CD8-positive, alpha-beta memory T cell (primary cell): ENCODE measurements at regions not wholly inside any gene's neighbourhood (a gene's known extent, or its start where the extent isn't known, plus 50 kb on each side); places are given as distances from the start of the nearest gene placed in this dataset.

Experiments
- CTCF ChIA-PET: fragments of 350-600 bp; sonication (Branson Sonifier 250); formaldehyde crosslinking; loops from one replicate; lab custom pipeline; 2021; ENCODE audit warnings: antibody characterized with exemption; lab: Charles Lee
- POLR2A ChIA-PET: fragments of 350-600 bp; sonication (Branson Sonifier 250); formaldehyde crosslinking; loops from one replicate; lab custom pipeline; 2021; ENCODE audit warnings: antibody characterized with exemption; lab: Charles Lee
- DNase-seq, 5 donors: peaks; one replicate each; pipeline versions ENCODE4 v3.0.0 to v3.0.0-alpha.2; 2020 to 2022; ENCODE audit warnings: mixed read lengths in 1 of 5
- H3K27ac ChIP-seq: one replicate; pipeline ENCODE4 v1.7.0; 2013; ENCODE audit warnings: low read depth, mild to moderate bottlenecking, low read length, moderate library complexity
- H3K27me3 ChIP-seq: 2 replicates; pipeline ENCODE4 v1.7.0; 2013; ENCODE audit warnings: low read length, mild to moderate bottlenecking; ENCODE audit not compliant: insufficient read depth, poor library complexity, severe bottlenecking
- H3K36me3 ChIP-seq: 2 replicates; pipeline ENCODE4 v1.7.0; 2013; ENCODE audit warnings: mild to moderate bottlenecking, low read length, moderate library complexity; ENCODE audit not compliant: insufficient read depth
- H3K4me1 ChIP-seq: 2 replicates; pipeline ENCODE4 v1.7.0; 2013; ENCODE audit warnings: mild to moderate bottlenecking, low read length, moderate library complexity; ENCODE audit not compliant: insufficient read depth
- H3K4me3 ChIP-seq: 2 replicates; pipeline ENCODE4 v1.7.0; 2013; ENCODE audit warnings: mild to moderate bottlenecking, low read length
- H3K9me3 ChIP-seq: 2 replicates; pipeline ENCODE4 v1.7.0; 2013; ENCODE audit warnings: mild to moderate bottlenecking, low read length
- H3K27ac Mint-ChIP-seq, 8 donors: one replicate each; pipeline ENCODE4 v1.8.0; 2020 to 2021; ENCODE audit warnings: mixed read lengths in 8 of 8, mild to moderate bottlenecking in 6 of 8, inconsistent platforms in 3 of 8, moderate library complexity in 3 of 8
- H3K27me3 Mint-ChIP-seq, 2 donors: one replicate each; pipeline ENCODE4 v1.8.0; 2020 to 2021; ENCODE audit warnings: mixed read lengths in 2 of 2, mild to moderate bottlenecking in 1 of 2, moderate library complexity in 1 of 2
- H3K36me3 Mint-ChIP-seq, 3 donors: one replicate each; pipeline ENCODE4 v1.8.0; 2020 to 2021; ENCODE audit warnings: mixed read lengths in 3 of 3, inconsistent platforms in 1 of 3, mild to moderate bottlenecking in 1 of 3
- H3K4me1 Mint-ChIP-seq, 3 donors: one replicate each; pipeline ENCODE4 v1.8.0; 2020 to 2021; ENCODE audit warnings: mixed read lengths in 3 of 3, inconsistent platforms in 1 of 3, mild to moderate bottlenecking in 1 of 3
- H3K4me3 Mint-ChIP-seq, 7 donors: one replicate each; pipeline ENCODE4 v1.8.0; 2020 to 2021; ENCODE audit warnings: mixed read lengths in 7 of 7, mild to moderate bottlenecking in 6 of 7, moderate library complexity in 4 of 7, inconsistent platforms in 2 of 7
- H3K9me3 Mint-ChIP-seq, 5 donors: one replicate each; pipeline ENCODE4 v1.8.0; 2020 to 2022; ENCODE audit warnings: mixed read lengths in 5 of 5, mild to moderate bottlenecking in 3 of 5, moderate library complexity in 2 of 5, inconsistent platforms in 1 of 5

DNA sequence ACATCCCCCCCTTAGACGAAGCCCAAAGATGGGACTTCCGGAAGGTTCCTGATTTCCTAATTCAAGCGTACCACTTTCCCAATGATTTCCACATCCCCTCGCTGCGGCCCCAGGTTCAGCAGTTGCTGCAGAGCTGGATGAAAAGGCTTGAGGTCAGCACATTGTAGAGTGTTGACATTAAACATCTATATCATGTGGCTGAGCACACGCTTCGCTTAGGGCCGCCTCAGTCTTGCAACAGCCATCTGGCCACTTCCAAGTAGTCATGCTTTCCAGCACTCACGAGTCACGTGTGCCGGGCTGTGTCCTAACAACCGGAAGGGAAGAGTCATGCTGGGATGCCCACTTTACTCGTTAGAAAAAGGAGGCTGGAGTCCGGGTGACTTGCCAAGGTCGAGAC is 340.6 kb upstream of the IRX4 start:
- H3K27me3 ChIP-seq: no peaks in the 10 kb centered on the region
- CTCF ChIA-PET: no interaction called here
- H3K4me3 ChIP-seq: no peak overlapping the region
- POLR2A ChIA-PET: no interaction called here
- no peaks in the 10 kb centered on the region for H3K36me3 ChIP-seq
- no peak overlapping the region for H3K27ac ChIP-seq
- H3K4me1 ChIP-seq: no peaks in the 10 kb centered on the region
- Mint-ChIP-seq H3K4me3 (no peak overlapping the region), H3K9me3 (peaks cover 0 to 2% (median 0%) of the 10 kb centered on the region in 5 donors), H3K27ac (no peak overlapping the region), H3K4me1 (no peaks in the 10 kb centered on the region), H3K27me3 (peaks cover 0 to 3% of the 10 kb centered on the region in 2 donors), H3K36me3 (no peaks in the 10 kb centered on the region)
- no peaks in the 10 kb centered on the region for H3K9me3 ChIP-seq
- no peak for DNase-seq

DNA sequence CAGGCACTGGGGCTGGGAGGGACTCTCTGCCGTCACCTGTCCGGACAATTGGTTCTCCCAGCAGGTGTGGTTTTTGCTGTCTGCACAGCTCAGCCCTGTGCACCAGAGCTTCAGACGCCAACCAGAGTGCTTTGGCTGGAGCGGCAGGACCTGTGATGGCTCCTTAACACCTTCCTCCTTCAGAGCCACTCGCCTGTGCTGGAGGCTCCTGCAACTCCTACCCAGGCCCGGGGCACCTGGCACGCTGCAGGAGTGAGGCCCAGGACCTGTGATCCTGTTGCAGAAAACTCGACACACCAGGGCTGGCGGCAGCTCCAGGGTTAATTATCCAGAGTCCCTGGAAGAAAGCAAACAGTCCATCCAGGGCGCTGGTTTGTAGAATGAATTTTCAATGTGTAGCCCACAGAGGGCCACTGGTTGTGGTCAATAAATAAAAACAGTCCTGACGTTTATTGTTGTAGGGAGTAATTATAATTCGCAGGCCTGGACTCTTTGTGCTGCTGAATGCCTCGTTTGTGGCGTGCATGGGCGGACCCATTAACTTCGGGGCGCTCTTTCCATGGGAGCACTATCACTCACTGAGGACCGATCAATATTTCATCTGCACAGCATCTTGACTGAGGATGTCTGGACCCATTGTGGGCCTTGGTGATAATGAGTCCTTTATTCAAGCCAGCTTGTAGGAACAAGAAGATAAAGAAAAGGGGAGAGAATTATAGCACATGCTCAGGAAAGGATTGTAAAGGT is 339.7 kb upstream of the IRX4 start:
- H3K36me3 Mint-ChIP-seq: no peaks in the 10 kb centered on the region

GRCh38 chr5:2221450-2221849 is 338.7 kb upstream of the IRX4 start:
- POLR2A ChIA-PET: no interaction called here
- H3K4me1 Mint-ChIP-seq: no peaks in the 10 kb centered on the region
- no peak overlapping the region for H3K4me3 Mint-ChIP-seq
- DNase-seq: no peak
- no peaks in the 10 kb centered on the region for H3K9me3 ChIP-seq
- no peaks in the 10 kb centered on the region for H3K36me3 Mint-ChIP-seq
- no peak overlapping the region for H3K4me3 ChIP-seq
- H3K36me3 ChIP-seq: no peaks in the 10 kb centered on the region
- peaks cover 0 to 3% of the 10 kb centered on the region in 2 donors for H3K27me3 Mint-ChIP-seq
- H3K4me1 ChIP-seq: no peaks in the 10 kb centered on the region
- H3K27ac Mint-ChIP-seq: peak overlapping the region in 1 of 8 donors; percentile 3
- no peaks in the 10 kb centered on the region for H3K27me3 ChIP-seq
- H3K9me3 Mint-ChIP-seq: peaks cover 0 to 2% (median 0%) of the 10 kb centered on the region in 5 donors
- CTCF ChIA-PET: no interaction called here
- H3K27ac ChIP-seq: no peak overlapping the region

More for the DNA sequence above, 339.7 kb upstream of the IRX4 start:
- H3K36me3 ChIP-seq: no peaks in the 10 kb centered on the region
- POLR2A ChIA-PET: no interaction called here
- CTCF ChIA-PET: no interaction called here
- Mint-ChIP-seq H3K4me3 (no peak overlapping the region), H3K9me3 (peaks cover 0 to 2% (median 0%) of the 10 kb centered on the region in 5 donors), H3K4me1 (no peaks in the 10 kb centered on the region), H3K27ac (peak overlapping the region in 1 of 8 donors; percentile 34), H3K27me3 (peaks cover 0 to 3% of the 10 kb centered on the region in 2 donors)
- no peaks in the 10 kb centered on the region for H3K9me3 ChIP-seq
- H3K4me3 ChIP-seq: no peak overlapping the region
- no peaks in the 10 kb centered on the region for H3K4me1 ChIP-seq
- no peak for DNase-seq
- no peaks in the 10 kb centered on the region for H3K27me3 ChIP-seq
- no peak overlapping the region for H3K27ac ChIP-seq

DNA sequence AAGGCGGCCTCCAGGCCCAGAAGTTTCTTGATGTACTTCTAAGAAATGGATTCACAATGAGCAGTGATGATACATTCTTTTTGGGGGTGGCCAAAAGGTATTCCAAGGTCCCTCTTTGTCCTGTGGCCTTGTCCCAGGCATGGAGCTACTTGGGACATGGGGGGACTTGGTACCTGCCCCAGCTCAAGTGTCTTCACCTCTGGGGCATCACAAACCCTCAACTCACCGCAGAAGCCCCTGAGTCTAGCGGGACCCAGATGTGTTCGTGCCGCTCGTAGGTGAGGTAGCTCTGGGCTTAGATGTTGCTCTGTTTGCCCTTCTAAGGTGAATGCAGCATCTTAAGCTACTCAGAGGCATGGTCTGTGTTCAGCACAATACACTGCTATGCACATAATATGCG is 338.0 kb upstream of the IRX4 start:
- Mint-ChIP-seq H3K36me3 (no peaks in the 10 kb centered on the region), H3K4me3 (no peak overlapping the region), H3K9me3 (peaks cover 0 to 2% (median 0%) of the 10 kb centered on the region in 5 donors), H3K27ac (no peak overlapping the region), H3K4me1 (no peaks in the 10 kb centered on the region), H3K27me3 (peaks cover 0 to 3% of the 10 kb centered on the region in 2 donors)
- no peaks in the 10 kb centered on the region for H3K36me3 ChIP-seq
- no peaks in the 10 kb centered on the region for H3K4me1 ChIP-seq
- no peaks in the 10 kb centered on the region for H3K27me3 ChIP-seq
- DNase-seq: no peak
- no peak overlapping the region for H3K27ac ChIP-seq
- H3K9me3 ChIP-seq: no peaks in the 10 kb centered on the region
- POLR2A ChIA-PET: no interaction called here
- CTCF ChIA-PET: no interaction called here
- H3K4me3 ChIP-seq: no peak overlapping the region

DNA sequence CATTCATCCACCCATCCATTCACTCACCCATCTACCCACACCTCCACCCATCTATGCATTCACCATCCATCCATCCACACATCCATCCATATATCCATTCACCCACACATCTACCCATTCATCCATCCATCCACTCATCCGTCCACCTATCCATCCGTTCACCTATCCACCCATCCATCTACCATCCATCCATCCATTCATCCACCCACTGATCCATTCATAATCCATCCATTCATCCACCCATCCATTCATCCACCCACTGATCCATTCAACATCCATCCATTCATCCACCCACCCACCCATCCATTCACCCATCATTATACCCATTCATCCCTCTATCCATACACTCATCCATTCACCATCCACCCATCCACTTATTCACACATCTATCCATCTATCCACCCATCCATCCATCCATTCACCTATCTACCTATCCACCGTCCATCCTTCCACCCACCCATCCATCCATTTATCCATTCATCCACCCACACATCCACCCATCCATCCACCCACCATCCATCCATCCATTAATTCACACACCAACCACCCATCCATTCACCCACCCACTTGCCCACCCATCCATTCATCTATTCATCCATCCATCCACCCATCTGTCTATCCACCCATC is 336.5 kb upstream of the IRX4 start:
- no peak overlapping the region for H3K4me3 Mint-ChIP-seq
- no peaks in the 10 kb centered on the region for H3K36me3 Mint-ChIP-seq
- Histone ChIP-seq H3K27me3 (no peaks in the 10 kb centered on the region), H3K36me3 (no peaks in the 10 kb centered on the region), H3K9me3 (no peaks in the 10 kb centered on the region), H3K27ac (no peak overlapping the region), H3K4me3 (no peak overlapping the region), H3K4me1 (no peaks in the 10 kb centered on the region)
- no peaks in the 10 kb centered on the region for H3K4me1 Mint-ChIP-seq
- DNase-seq: no peak
- POLR2A ChIA-PET: no interaction called here
- peaks cover 0 to 3% of the 10 kb centered on the region in 2 donors for H3K27me3 Mint-ChIP-seq
- H3K27ac Mint-ChIP-seq: no peak overlapping the region
- CTCF ChIA-PET: no interaction called here
- H3K9me3 Mint-ChIP-seq: peaks cover 0 to 2% (median 0%) of the 10 kb centered on the region in 5 donors

GRCh38 chr5:2217219-2217618 is 334.5 kb upstream of the IRX4 start:
- H3K4me1 ChIP-seq: no peaks in the 10 kb centered on the region
- no peaks in the 10 kb centered on the region for H3K36me3 Mint-ChIP-seq
- H3K27ac ChIP-seq: no peak overlapping the region
- no peaks in the 10 kb centered on the region for H3K36me3 ChIP-seq
- H3K9me3 Mint-ChIP-seq: no peaks in the 10 kb centered on the region
- no peak overlapping the region for H3K4me3 Mint-ChIP-seq
- POLR2A ChIA-PET: no interaction called here
- CTCF ChIA-PET: no interaction called here
- H3K27me3 Mint-ChIP-seq: peaks cover 0 to 2% of the 10 kb centered on the region in 2 donors
- H3K4me1 Mint-ChIP-seq: no peaks in the 10 kb centered on the region
- no peaks in the 10 kb centered on the region for H3K9me3 ChIP-seq
- DNase-seq: no peak
- no peaks in the 10 kb centered on the region for H3K27me3 ChIP-seq
- H3K4me3 ChIP-seq: no peak overlapping the region
- H3K27ac Mint-ChIP-seq: no peak overlapping the region

DNA sequence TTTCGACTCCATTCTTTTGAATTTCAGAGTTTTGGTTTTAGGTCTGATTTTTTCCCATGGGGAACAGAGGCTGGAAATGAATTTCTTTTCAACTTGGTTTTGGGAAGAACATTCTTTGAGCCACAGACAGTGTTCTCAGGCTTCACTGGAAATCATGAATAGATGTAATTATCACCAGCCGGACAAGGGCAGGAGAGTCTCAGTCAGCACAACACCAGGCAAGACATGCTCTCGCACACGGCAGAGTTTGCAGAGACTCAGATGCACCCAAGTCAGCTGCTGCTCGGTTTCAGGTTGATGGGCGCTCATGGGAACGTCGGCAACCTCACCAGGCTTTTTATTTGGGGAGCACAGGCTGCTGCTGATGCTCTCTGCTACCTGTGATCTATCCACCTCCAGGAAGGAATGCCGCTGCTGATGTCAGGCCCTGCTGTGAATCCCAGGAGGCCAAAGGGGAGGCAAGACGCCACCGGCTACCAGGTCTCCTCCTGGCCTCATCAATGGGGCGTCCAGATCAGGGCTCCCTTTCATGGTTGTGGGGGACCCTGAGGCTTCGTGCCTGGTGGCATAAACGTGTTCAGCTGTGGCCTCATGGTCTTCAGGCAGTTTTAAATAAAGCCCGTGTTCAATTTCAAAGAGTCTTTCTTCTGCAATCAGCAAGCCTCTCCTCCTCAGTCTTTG is 332.3 kb upstream of the IRX4 start:
- Histone ChIP-seq H3K4me3 (no peak overlapping the region), H3K27me3 (no peaks in the 10 kb centered on the region), H3K36me3 (no peaks in the 10 kb centered on the region), H3K4me1 (no peaks in the 10 kb centered on the region), H3K27ac (no peak overlapping the region), H3K9me3 (no peaks in the 10 kb centered on the region)
- Mint-ChIP-seq H3K27me3 (peaks cover 0 to 2% of the 10 kb centered on the region in 2 donors), H3K9me3 (no peaks in the 10 kb centered on the region), H3K36me3 (no peaks in the 10 kb centered on the region), H3K4me3 (no peak overlapping the region), H3K27ac (no peak overlapping the region), H3K4me1 (no peaks in the 10 kb centered on the region)
- CTCF ChIA-PET: no interaction called here
- POLR2A ChIA-PET: no interaction called here
- no peak for DNase-seq

- H3K4me3 Mint-ChIP-seq: no peak overlapping the region
- Histone ChIP-seq H3K27ac (no peak overlapping the region), H3K4me3 (no peak overlapping the region), H3K4me1 (no peaks in the 10 kb centered on the region), H3K27me3 (no peaks in the 10 kb centered on the region), H3K36me3 (no peaks in the 10 kb centered on the region), H3K9me3 (no peaks in the 10 kb centered on the region)
- H3K27ac Mint-ChIP-seq: no peak overlapping the region
- POLR2A ChIA-PET: no interaction called here
- no peaks in the 10 kb centered on the region for H3K9me3 Mint-ChIP-seq
- H3K4me1 Mint-ChIP-seq: no peaks in the 10 kb centered on the region
- CTCF ChIA-PET: no interaction called here
- H3K27me3 Mint-ChIP-seq: peaks cover 2 to 3% of the 10 kb centered on the region in 2 donors
- DNase-seq: no peak
- no peaks in the 10 kb centered on the region for H3K36me3 Mint-ChIP-seq
These were observed 330.5 kb upstream of the IRX4 start for GRCh38 chr5:2213121-2213730.
